GM19438 (cell line): ENCODE measurements at regions not wholly inside any gene's neighbourhood (a gene's known extent, or its start where the extent isn't known, plus 50 kb on each side); places are given as distances from the start of the nearest gene placed in this dataset.

ENCODE experiments used
- ATAC-seq: cut with Tn5 transposase; IDR thresholded peaks from one replicate; pipeline ENCODE4 v1.9.1; 2021; ENCODE audit warnings: low read depth; ENCODE audit not compliant: unreplicated experiment

- ATAC-seq = no peak
Observed at GRCh38 chr2:122096761-122097160, 341.3 kb downstream of the TSN start.

GRCh38 chr2:122098306-122098705, 342.9 kb downstream of the TSN start:
- ATAC-seq = no peak

- ATAC-seq = no peak
Observed at GRCh38 chr2:122100346-122100745, 344.9 kb downstream of the TSN start.

DNA sequence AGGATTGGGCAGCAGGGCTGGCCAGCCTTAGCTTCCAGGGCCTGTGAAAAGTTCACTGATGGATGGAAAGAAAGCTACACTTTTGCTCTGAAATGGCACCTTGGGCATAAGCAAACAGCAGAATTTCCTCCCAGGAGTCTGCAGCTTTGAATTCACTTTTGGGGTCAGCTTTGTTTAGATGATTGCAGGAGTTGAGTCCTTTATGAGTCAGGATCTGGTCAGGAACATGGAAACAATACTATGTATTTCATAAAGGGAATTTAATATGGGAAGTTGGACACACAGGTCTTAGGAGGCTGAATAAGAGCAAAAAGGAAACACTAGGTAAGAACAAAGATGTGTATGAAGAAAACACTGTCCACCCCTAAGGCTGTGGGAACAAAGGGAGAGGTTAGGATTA, 345.3 kb downstream of the TSN start:
- ATAC-seq = no peak

DNA sequence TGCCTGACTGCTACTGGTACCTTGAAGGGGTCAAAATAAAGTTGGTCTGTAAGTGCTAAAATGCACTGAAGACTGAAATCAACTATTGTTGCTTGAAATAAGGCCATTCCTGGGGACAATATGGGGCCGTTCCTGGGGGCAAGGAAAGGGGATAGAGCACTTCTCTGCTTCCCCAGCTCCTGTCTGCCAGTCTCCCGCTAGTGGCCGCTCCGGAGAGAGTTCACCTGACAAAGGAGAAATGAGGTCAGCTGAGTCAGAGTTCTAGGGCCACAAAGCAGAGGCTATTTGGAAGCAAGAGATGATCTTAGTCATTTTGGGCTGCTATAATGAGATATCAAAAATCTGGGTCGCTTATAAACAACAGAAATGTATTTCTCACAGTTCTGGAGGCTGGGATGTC, 345.9 kb downstream of the TSN start:
- no peak for ATAC-seq

- no peak for ATAC-seq
Observed at GRCh38 chr2:122105171-122105876, 349.9 kb downstream of the TSN start.

- ATAC-seq = no peak
Observed at GRCh38 chr2:122105877-122106206, 350.4 kb downstream of the TSN start.

DNA sequence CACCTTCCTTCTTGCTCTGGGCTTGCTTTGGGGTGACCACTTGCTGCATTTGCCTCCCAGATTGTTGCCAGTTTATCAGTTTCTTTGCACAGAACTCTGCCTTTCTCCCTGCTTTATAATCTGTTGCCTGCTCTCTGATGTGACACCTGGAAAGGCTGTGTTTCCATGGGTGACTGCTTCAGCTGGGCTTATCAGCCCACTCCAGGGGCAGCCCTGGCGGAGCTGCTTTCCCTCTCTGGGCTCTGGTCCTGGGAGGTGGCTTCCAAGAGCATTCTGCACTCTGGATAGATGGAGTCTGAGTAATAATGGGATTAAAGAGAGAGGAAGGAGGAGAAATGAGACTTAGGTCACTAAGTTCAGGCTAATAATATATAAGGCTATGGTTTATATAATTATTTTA, 352.7 kb downstream of the TSN start:
- no peak for ATAC-seq

GRCh38 chr2:122112216-122113005, 357.0 kb downstream of the TSN start:
- no peak for ATAC-seq

GRCh38 chr2:122114421-122114820, 359.0 kb downstream of the TSN start:
- ATAC-seq = no peak

DNA sequence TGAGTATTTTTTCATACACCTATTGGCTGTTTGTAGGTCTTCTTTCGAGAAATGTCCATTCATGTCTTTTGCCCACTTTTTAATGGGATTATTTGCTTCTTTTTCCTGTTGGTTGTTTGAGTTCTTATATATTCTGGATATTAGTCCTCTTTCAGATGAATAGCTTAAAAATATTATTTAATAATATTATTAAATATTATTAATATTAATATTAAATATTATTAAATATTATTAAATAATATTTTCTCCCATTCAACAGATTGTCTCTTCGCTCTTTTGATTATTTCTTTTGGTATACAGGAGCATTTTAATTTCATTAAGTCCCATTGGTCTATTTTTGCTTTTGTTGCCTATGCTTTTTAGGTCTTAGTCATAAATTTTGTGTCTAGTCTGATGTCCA, 361.9 kb downstream of the TSN start:
- no peak for ATAC-seq

DNA sequence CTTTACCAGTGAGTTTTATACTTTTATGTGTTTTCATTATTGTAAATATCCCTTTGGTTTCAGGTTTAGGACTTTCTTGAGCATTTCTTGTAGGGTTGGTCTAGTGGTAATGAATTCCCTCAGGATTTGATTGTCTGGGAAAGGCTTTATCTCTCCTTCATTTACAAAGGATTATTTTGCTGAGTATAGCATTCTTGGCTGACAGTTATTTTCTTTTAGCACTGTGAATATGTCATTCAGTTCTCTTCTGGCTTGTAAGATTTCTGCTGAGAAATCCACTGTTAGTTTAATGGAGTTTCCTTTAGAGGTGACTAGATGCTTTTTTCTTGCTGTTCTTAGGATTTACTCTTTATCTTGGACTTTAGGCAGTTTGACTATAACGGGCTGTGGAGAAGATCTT, 373.9 kb downstream of the TSN start:
- no peak for ATAC-seq

DNA sequence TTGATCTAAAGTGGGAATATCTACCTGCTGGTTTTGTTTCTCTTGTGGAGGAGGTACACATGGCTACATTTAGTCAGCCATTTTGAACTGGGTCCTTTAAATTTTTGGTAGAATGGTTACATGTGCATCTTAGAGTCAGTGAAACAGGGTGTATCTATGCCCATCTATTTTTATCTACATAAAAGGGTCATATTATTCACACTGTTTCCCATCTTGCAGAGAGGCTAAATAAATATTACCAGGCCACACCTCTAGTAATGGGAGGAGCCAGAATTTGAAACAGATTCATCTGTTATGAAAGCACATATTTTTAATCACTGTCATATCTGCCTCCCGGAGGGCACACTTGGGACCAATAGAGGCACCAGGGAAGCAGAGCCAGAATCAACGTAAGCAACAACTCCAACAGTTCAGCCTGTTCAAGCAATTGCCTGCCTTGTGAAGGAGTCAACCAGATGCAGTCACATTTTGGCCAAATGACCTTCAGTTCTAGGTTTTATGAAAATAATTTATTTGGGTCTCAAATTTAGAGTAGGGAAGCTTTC, 376.8 kb downstream of the TSN start:
- no peak for ATAC-seq

DNA sequence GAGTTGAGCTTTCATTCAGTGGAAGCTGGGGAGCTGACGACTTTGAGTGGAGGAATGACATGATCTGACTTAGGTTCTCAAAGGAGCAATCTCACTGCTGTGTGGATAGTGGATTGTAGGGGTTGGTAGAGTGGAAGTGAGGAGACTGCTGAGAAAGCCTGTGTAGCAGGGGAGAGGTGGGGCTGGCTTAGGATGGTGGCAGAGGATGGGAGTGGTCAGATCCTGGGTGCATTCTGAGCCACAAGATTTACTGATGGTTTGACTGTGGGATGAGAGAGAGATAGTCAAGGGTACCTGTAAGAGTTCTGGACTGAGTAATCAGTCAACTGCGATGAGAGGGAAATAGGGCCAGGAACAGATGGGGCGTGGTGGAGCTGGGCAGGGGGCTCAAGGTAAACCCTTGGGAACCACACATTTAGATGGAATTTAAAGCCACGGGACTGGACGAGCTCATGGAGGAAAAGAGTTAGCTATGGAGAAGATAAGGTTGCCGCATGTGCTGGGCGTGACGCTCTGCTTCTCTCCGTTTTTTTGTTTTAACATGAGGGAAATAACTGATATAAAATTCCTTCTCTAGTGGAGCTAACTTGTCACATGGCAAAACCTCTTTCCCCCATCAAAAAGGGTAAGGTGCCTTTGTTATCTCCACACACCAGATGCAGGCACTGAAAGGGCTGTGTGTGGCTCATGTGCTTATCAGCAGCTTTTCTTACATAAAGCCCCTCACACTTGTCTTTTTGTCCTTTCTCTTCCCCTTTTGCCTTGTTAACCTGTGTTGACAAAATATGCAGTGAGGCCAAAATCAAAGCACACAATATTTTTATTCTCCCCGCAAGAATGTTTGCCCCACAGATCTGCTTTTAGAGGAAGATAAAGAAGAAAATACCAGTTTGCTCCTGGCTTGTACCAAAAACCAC, 379.8 kb downstream of the TSN start:
- no peak for ATAC-seq

DNA sequence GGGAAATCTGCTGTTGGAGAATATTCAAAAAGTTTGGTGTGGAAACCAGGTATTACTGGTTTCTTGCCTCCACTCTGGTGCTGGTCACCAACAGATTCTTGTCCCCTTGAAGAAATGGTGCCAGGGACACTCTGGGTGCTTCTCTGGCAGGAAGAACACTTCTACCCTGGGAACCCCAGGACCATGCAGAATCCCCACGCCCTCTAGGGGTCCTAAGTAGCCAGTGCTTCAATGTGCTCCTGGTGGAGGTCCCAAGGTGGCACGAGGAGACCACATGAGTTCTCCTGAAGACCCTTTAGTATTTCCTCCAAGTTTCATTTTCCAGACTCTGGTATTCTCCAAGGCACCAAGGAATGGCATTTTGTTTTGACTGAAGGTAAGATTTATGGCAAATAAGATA, 380.6 kb downstream of the TSN start:
- ATAC-seq = no peak

GRCh38 chr2:122138561-122138960, 383.1 kb downstream of the TSN start:
- ATAC-seq = no peak

- no peak for ATAC-seq
Observed at GRCh38 chr2:122139739-122140420, 384.4 kb downstream of the TSN start.

DNA sequence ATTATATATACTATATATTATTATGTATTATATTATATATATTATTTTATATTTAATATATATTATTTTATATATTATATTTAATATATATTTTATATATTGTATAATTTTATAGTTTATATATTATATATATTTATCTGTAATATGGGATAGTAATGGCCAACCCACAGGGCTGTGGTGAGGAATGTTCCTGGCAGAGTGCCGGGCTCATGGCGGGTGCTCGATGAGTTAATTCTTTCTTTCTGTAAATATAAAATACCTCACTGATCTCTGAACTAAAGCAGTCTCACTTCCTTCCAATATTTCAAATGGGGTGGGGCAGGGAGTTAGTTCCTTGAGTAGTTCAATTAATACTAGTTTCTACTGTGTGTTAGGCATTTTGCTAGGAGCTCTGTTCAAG, 389.4 kb downstream of the TSN start:
- ATAC-seq = no peak

GRCh38 chr2:122145856-122146255, 390.4 kb downstream of the TSN start:
- no peak for ATAC-seq

DNA sequence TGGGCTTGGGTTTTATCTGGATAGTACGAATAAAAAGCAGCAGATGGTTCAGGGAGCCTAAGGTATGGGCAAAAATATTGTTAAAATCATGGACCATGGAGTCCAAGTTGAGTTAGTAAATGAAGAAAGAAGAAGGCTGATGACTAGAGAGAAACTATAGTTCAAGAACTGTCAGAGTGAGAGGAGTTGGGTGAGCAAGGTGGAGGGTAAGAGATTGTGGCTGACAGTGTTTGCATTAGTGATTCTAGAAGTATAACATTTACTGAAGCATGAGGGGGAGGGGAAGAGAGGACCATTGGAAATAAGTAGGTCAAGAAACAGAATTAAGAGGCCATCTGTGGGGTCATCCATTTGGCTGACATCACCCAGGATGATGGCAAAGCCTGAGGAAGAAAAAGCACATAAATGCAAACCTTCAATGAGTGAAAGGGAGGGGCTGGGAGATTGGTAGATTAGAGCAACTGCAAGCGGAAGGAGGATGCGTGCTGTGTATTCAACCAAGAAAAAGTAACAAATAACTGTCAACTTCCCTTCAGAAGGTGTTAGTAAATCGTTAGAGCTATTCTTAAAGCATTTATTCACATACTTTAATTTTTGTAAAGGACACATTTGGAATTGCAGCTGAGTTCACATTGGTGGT, 392.8 kb downstream of the TSN start:
- no peak for ATAC-seq
